Trophoblast cell (in vitro differentiated cells and primary cell): ENCODE measurements at regions not wholly inside any gene's neighbourhood (a gene's known extent, or its start where the extent isn't known, plus 50 kb on each side); places are given as distances from the start of the nearest gene placed in this dataset.

Experiments used
- DNase-seq, 2 donors: peaks; one replicate each; pipeline ENCODE4 v3.0.0-alpha.2; 2016
- H2AFZ ChIP-seq: 2 replicates; pipeline ENCODE4 v1.6.1; 2013; ENCODE audit warnings: low read length, moderate library complexity, mild to moderate bottlenecking; ENCODE audit not compliant: insufficient read depth, poor library complexity
- H2AK5ac ChIP-seq: 2 replicates; pipeline ENCODE4 v1.6.1; 2013; ENCODE audit warnings: mild to moderate bottlenecking, low read length
- H2BK120ac ChIP-seq: 2 replicates; pipeline ENCODE4 v1.6.1; 2013; ENCODE audit warnings: low read length, mild to moderate bottlenecking, moderate library complexity; ENCODE audit not compliant: insufficient read depth, poor library complexity
- H2BK12ac ChIP-seq: 2 replicates; pipeline ENCODE4 v1.6.1; 2013; ENCODE audit warnings: mild to moderate bottlenecking, low read length, moderate library complexity
- H2BK5ac ChIP-seq: 2 replicates; pipeline ENCODE4 v1.6.1; 2013; ENCODE audit warnings: low read length, low read depth, moderate library complexity, mild to moderate bottlenecking; ENCODE audit not compliant: poor library complexity
- H3K14ac ChIP-seq: 2 replicates; pipeline ENCODE4 v1.6.1; 2013; ENCODE audit warnings: mild to moderate bottlenecking, low read length
- H3K18ac ChIP-seq: 2 replicates; pipeline ENCODE4 v1.6.1; 2013; ENCODE audit warnings: mild to moderate bottlenecking, low read length
- H3K23ac ChIP-seq: 2 replicates; pipeline ENCODE4 v1.6.1; 2013; ENCODE audit warnings: low read length
- H3K27ac ChIP-seq: 2 replicates; pipeline ENCODE4 v1.5.1; 2013; ENCODE audit warnings: low read depth, mild to moderate bottlenecking, inconsistent platforms, low read length, moderate library complexity
- H3K27me3 ChIP-seq: 2 replicates; pipeline ENCODE4 v1.6.1; 2013; ENCODE audit warnings: inconsistent platforms, mild to moderate bottlenecking, low read length, moderate library complexity; ENCODE audit not compliant: insufficient read depth
- H3K36me3 ChIP-seq, 2 experiments: 1 replicate in 1 of 2; 2 replicates in 1 of 2; pipeline ENCODE4 v1.6.1; 2013; ENCODE audit warnings: low read length in 2 of 2, mild to moderate bottlenecking in 2 of 2, moderate library complexity in 1 of 2; ENCODE audit not compliant: insufficient read depth in 2 of 2, control insufficient read depth in 1 of 2
- H3K4ac ChIP-seq: 2 replicates; pipeline ENCODE4 v1.6.1; 2013; ENCODE audit warnings: low read depth, mild to moderate bottlenecking, low read length, moderate library complexity
- H3K4me1 ChIP-seq, 2 experiments: 1 replicate in 1 of 2; 2 replicates in 1 of 2; pipeline ENCODE4 v1.6.1; 2013; ENCODE audit warnings: low read length in 2 of 2, mild to moderate bottlenecking in 2 of 2, moderate library complexity in 1 of 2; ENCODE audit not compliant: insufficient read depth in 2 of 2, control insufficient read depth in 1 of 2
- H3K4me2 ChIP-seq: 2 replicates; pipeline ENCODE4 v1.6.1; 2013; ENCODE audit warnings: inconsistent platforms, mild to moderate bottlenecking, low read length, moderate library complexity
- H3K4me3 ChIP-seq: 2 replicates; pipeline ENCODE4 v1.5.1; 2013; ENCODE audit warnings: mild to moderate bottlenecking, low read depth, low read length, inconsistent platforms
- H3K79me1 ChIP-seq: one replicate; pipeline ENCODE4 v1.6.1; 2013; ENCODE audit warnings: low read length
- H3K79me2 ChIP-seq: 2 replicates; pipeline ENCODE4 v1.6.1; 2013; ENCODE audit warnings: low read length, mild to moderate bottlenecking; ENCODE audit not compliant: control insufficient read depth, insufficient read depth, poor library complexity
- H3K9ac ChIP-seq: 2 replicates; pipeline ENCODE4 v1.6.1; 2013; ENCODE audit warnings: mild to moderate bottlenecking, low read length
- H3K9me3 ChIP-seq: 2 replicates; pipeline ENCODE4 v1.6.1; 2013; ENCODE audit warnings: low read depth, mild to moderate bottlenecking, control low read depth, inconsistent platforms, low read length; ENCODE audit not compliant: insufficient read depth
- H4K12ac ChIP-seq: 2 replicates; pipeline ENCODE4 v1.6.1; 2013; ENCODE audit warnings: low read depth, mild to moderate bottlenecking, low read length, moderate library complexity
- H4K8ac ChIP-seq: 2 replicates; pipeline ENCODE4 v1.6.1; 2013; ENCODE audit warnings: low read depth, mild to moderate bottlenecking, low read length, moderate library complexity
- H4K91ac ChIP-seq: one replicate; pipeline ENCODE4 v1.6.1; 2013; ENCODE audit warnings: low read depth, mild to moderate bottlenecking, low read length, moderate library complexity
- WGBS: extraction: QIAGEN DNeasy Blood & Tissue Kit; methylation state at CpG from one replicate; pipeline ENCODE4 v1.1.7; 2013; ENCODE audit warnings: missing lambda C conversion rate; ENCODE audit not compliant: insufficient read length, insufficient coverage; ENCODE audit errors: extremely low coverage; 5-methylcytosine and 5-hydroxymethylcytosine counted together

DNA sequence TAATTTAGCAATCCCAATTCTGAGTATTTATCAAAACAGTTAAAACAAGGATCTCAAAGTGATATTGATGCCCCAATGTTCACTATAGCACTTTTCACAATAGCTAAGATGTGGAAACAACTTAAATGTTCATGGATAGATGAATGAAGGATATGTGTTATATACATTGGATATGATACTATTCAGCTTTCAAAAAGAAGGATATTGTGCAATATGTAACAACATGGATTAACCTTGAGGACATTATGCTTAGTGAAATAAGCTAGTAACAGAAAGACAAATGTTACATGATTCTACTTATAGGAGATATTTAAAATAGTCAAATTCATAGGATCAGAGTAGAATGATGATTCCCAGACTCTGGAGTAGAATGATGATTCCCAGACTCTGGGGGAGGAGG, 78.0 kb downstream of the INSIG2 start:
- H2AFZ ChIP-seq, result no peak overlapping the region
- no peak overlapping the region for H3K18ac ChIP-seq

DNA sequence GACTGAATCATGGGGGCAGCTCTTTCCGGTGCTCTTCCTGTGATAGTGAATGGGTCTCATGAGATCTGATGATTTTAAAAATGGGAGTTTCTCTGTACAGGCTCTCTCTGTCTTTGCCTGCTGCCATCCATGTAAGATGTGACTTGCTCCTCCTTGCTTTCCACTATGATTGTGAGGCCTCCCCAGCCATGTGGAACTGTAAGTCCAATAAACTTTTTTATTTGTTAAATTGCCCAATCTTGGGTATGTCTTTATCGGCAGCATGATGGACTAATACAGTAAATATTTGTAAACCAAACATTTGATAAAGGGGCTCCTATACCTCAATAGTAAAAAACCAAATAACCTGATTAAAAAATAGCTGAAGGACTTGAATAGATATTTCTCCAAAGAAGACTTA, 77.3 kb downstream of the INSIG2 start:
- no peak overlapping the region for H3K4ac ChIP-seq
- no peak overlapping the region for H2AFZ ChIP-seq
- no peak overlapping the region for H3K4me3 ChIP-seq
- no peaks in the 10 kb centered on the region for H3K79me2 ChIP-seq
- H3K9me3 ChIP-seq, result peaks cover 1% of the 10 kb centered on the region
- H2BK12ac ChIP-seq, result no peak overlapping the region
- no peak overlapping the region for H4K91ac ChIP-seq
- H4K12ac ChIP-seq, result no peak overlapping the region
- no peaks in the 10 kb centered on the region for H3K36me3 ChIP-seq
- no peak overlapping the region for H3K23ac ChIP-seq
- no peaks in the 10 kb centered on the region for H3K79me1 ChIP-seq
- no peak overlapping the region for H3K18ac ChIP-seq
- no peak overlapping the region for H2BK5ac ChIP-seq
- no peak overlapping the region for H3K14ac ChIP-seq
- H3K4me2 ChIP-seq, result no peak overlapping the region
- H2AK5ac ChIP-seq, result no peak overlapping the region
- H3K27ac ChIP-seq, result no peak overlapping the region
- no peak overlapping the region for H4K8ac ChIP-seq
- no peaks in the 10 kb centered on the region for H3K27me3 ChIP-seq
- H3K4me1 ChIP-seq, result no peaks in the 10 kb centered on the region
- H2BK120ac ChIP-seq, result no peak overlapping the region
- WGBS, result no CpG with 5 or more reads among the region's 2 CpGs
- DNase-seq, result no peak
- H3K9ac ChIP-seq, result no peak overlapping the region

More for the DNA sequence above, 78.0 kb downstream of the INSIG2 start:
- no peak overlapping the region for H2BK12ac ChIP-seq
- no peaks in the 10 kb centered on the region for H3K36me3 ChIP-seq
- no peak overlapping the region for H4K8ac ChIP-seq
- no peak overlapping the region for H2AK5ac ChIP-seq
- H3K79me1 ChIP-seq, result no peaks in the 10 kb centered on the region
- H3K4me2 ChIP-seq, result no peak overlapping the region
- H3K27ac ChIP-seq, result no peak overlapping the region
- no peaks in the 10 kb centered on the region for H3K79me2 ChIP-seq
- no peak overlapping the region for H2BK5ac ChIP-seq
- H3K9ac ChIP-seq, result no peak overlapping the region
- no peak overlapping the region for H2BK120ac ChIP-seq
- H4K12ac ChIP-seq, result no peak overlapping the region
- H3K27me3 ChIP-seq, result no peaks in the 10 kb centered on the region
- no peak overlapping the region for H3K14ac ChIP-seq
- H3K9me3 ChIP-seq, result peaks cover 1% of the 10 kb centered on the region
- H3K4me3 ChIP-seq, result no peak overlapping the region
- H3K4ac ChIP-seq, result no peak overlapping the region
- DNase-seq, result no peak
- no peak overlapping the region for H4K91ac ChIP-seq
- H3K23ac ChIP-seq, result no peak overlapping the region
- H3K4me1 ChIP-seq, result no peaks in the 10 kb centered on the region
